Activated naive CD4-positive, alpha-beta T cell treated with anti-CD3 and anti-CD28 coated beads, Interleukin-2, amount 10 ng/mL, durations not matched to agents 7 days and 5 days (primary cell): ENCODE measurements at regions not wholly inside any gene's neighbourhood (a gene's known extent, or its start where the extent isn't known, plus 50 kb on each side); places are given as distances from the start of the nearest gene placed in this dataset.

Experiments used
- CTCF ChIA-PET: fragments of 350-600 bp; sonication (Branson Sonifier 250); formaldehyde crosslinking; loops from one replicate; lab custom pipeline; 2021; ENCODE audit warnings: antibody characterized with exemption; lab: Charles Lee
- DNase-seq: peaks from one replicate; pipeline ENCODE4 v3.0.0-alpha.2; 2020
- H3K27ac Mint-ChIP-seq: one replicate; pipeline ENCODE4 v1.8.0; 2021; ENCODE audit warnings: mild to moderate bottlenecking, moderate library complexity, mixed read lengths
- H3K27me3 Mint-ChIP-seq: one replicate; pipeline ENCODE4 v1.8.0; 2021; ENCODE audit warnings: mild to moderate bottlenecking, mixed read lengths
- H3K36me3 Mint-ChIP-seq: one replicate; pipeline ENCODE4 v1.8.0; 2021; ENCODE audit warnings: mixed read lengths
- H3K4me1 Mint-ChIP-seq: one replicate; pipeline ENCODE4 v1.8.0; 2021; ENCODE audit warnings: mixed read lengths
- H3K4me3 Mint-ChIP-seq: one replicate; pipeline ENCODE4 v1.8.0; 2021; ENCODE audit warnings: mild to moderate bottlenecking, moderate library complexity, mixed read lengths
- H3K9me3 Mint-ChIP-seq: one replicate; pipeline ENCODE4 v1.8.0; 2021; ENCODE audit warnings: mixed read lengths

- no peak overlapping the region for H3K4me3 Mint-ChIP-seq
- no peaks in the 10 kb centered on the region for H3K4me1 Mint-ChIP-seq
- CTCF ChIA-PET: no interaction called here
- H3K27me3 Mint-ChIP-seq: no peaks in the 10 kb centered on the region
- no peak for DNase-seq
- no peaks in the 10 kb centered on the region for H3K36me3 Mint-ChIP-seq
- no peaks in the 10 kb centered on the region for H3K9me3 Mint-ChIP-seq
- no peak overlapping the region for H3K27ac Mint-ChIP-seq
Measured at GRCh38 chr20:48187851-48188250, 402.6 kb upstream of the SULF2 start.

- no peak for DNase-seq
- Mint-ChIP-seq H3K4me3 (no peak overlapping the region), H3K36me3 (no peaks in the 10 kb centered on the region), H3K4me1 (no peaks in the 10 kb centered on the region), H3K27me3 (no peaks in the 10 kb centered on the region), H3K9me3 (no peaks in the 10 kb centered on the region), H3K27ac (no peak overlapping the region)
- CTCF ChIA-PET: no interaction called here
Measured at GRCh38 chr20:48186915-48187314, 401.6 kb upstream of the SULF2 start.

GRCh38 chr20:48186447-48186846 is 401.2 kb upstream of the SULF2 start:
- H3K4me3 Mint-ChIP-seq: no peak overlapping the region
- H3K27ac Mint-ChIP-seq: no peak overlapping the region
- no peaks in the 10 kb centered on the region for H3K36me3 Mint-ChIP-seq
- no peaks in the 10 kb centered on the region for H3K9me3 Mint-ChIP-seq
- CTCF ChIA-PET: no interaction called here
- H3K27me3 Mint-ChIP-seq: no peaks in the 10 kb centered on the region
- H3K4me1 Mint-ChIP-seq: no peaks in the 10 kb centered on the region
- no peak for DNase-seq

- no peak overlapping the region for H3K27ac Mint-ChIP-seq
- no peaks in the 10 kb centered on the region for H3K4me1 Mint-ChIP-seq
- no peak overlapping the region for H3K4me3 Mint-ChIP-seq
- H3K36me3 Mint-ChIP-seq: no peaks in the 10 kb centered on the region
- H3K9me3 Mint-ChIP-seq: no peaks in the 10 kb centered on the region
- CTCF ChIA-PET: no interaction called here
- no peaks in the 10 kb centered on the region for H3K27me3 Mint-ChIP-seq
- no peak for DNase-seq
Measured at GRCh38 chr20:48184229-48184628, 398.9 kb upstream of the SULF2 start.

GRCh38 chr20:48181261-48181935 is 396.1 kb upstream of the SULF2 start:
- Mint-ChIP-seq H3K36me3 (no peaks in the 10 kb centered on the region), H3K4me3 (no peak overlapping the region), H3K27ac (no peak overlapping the region), H3K27me3 (no peaks in the 10 kb centered on the region), H3K4me1 (no peaks in the 10 kb centered on the region), H3K9me3 (no peaks in the 10 kb centered on the region)
- DNase-seq: no peak
- CTCF ChIA-PET: no interaction called here

- H3K9me3 Mint-ChIP-seq: no peaks in the 10 kb centered on the region
- H3K36me3 Mint-ChIP-seq: no peaks in the 10 kb centered on the region
- DNase-seq: no peak
- no peaks in the 10 kb centered on the region for H3K27me3 Mint-ChIP-seq
- H3K4me3 Mint-ChIP-seq: no peak overlapping the region
- H3K27ac Mint-ChIP-seq: no peak overlapping the region
- no peaks in the 10 kb centered on the region for H3K4me1 Mint-ChIP-seq
- CTCF ChIA-PET: no interaction called here
Measured at GRCh38 chr20:48180618-48181017, 395.3 kb upstream of the SULF2 start.

- no peak overlapping the region for H3K27ac Mint-ChIP-seq
- DNase-seq: no peak
- H3K4me1 Mint-ChIP-seq: no peaks in the 10 kb centered on the region
- CTCF ChIA-PET: no interaction called here
- H3K9me3 Mint-ChIP-seq: no peaks in the 10 kb centered on the region
- H3K4me3 Mint-ChIP-seq: no peak overlapping the region
- H3K27me3 Mint-ChIP-seq: no peaks in the 10 kb centered on the region
- H3K36me3 Mint-ChIP-seq: no peaks in the 10 kb centered on the region
Measured at GRCh38 chr20:48180024-48180423, 394.7 kb upstream of the SULF2 start.

- H3K9me3 Mint-ChIP-seq: no peaks in the 10 kb centered on the region
- H3K4me3 Mint-ChIP-seq: no peak overlapping the region
- peaks cover 3% of the 10 kb centered on the region for H3K27me3 Mint-ChIP-seq
- no peak overlapping the region for H3K27ac Mint-ChIP-seq
- DNase-seq: no peak
- H3K36me3 Mint-ChIP-seq: no peaks in the 10 kb centered on the region
- no peaks in the 10 kb centered on the region for H3K4me1 Mint-ChIP-seq
- CTCF ChIA-PET: no interaction called here
Measured at GRCh38 chr20:48178633-48179032, 393.4 kb upstream of the SULF2 start.

GRCh38 chr20:48177058-48177457 is 391.8 kb upstream of the SULF2 start:
- no peak overlapping the region for H3K27ac Mint-ChIP-seq
- H3K4me1 Mint-ChIP-seq: no peaks in the 10 kb centered on the region
- no peaks in the 10 kb centered on the region for H3K9me3 Mint-ChIP-seq
- H3K36me3 Mint-ChIP-seq: no peaks in the 10 kb centered on the region
- CTCF ChIA-PET: no interaction called here
- no peak for DNase-seq
- peaks cover 7% of the 10 kb centered on the region for H3K27me3 Mint-ChIP-seq
- no peak overlapping the region for H3K4me3 Mint-ChIP-seq

GRCh38 chr20:48176139-48176538 is 390.9 kb upstream of the SULF2 start:
- CTCF ChIA-PET: no interaction called here
- Mint-ChIP-seq H3K27ac (no peak overlapping the region), H3K4me1 (no peaks in the 10 kb centered on the region), H3K36me3 (no peaks in the 10 kb centered on the region), H3K4me3 (no peak overlapping the region), H3K9me3 (no peaks in the 10 kb centered on the region), H3K27me3 (peaks cover 12% of the 10 kb centered on the region)
- DNase-seq: no peak

- no peaks in the 10 kb centered on the region for H3K9me3 Mint-ChIP-seq
- CTCF ChIA-PET: no interaction called here
- H3K4me1 Mint-ChIP-seq: no peaks in the 10 kb centered on the region
- H3K36me3 Mint-ChIP-seq: no peaks in the 10 kb centered on the region
- no peak for DNase-seq
- H3K27ac Mint-ChIP-seq: no peak overlapping the region
- H3K27me3 Mint-ChIP-seq: peaks cover 20% of the 10 kb centered on the region
- H3K4me3 Mint-ChIP-seq: no peak overlapping the region
Measured at GRCh38 chr20:48175261-48175660, 390.0 kb upstream of the SULF2 start.

- Mint-ChIP-seq H3K36me3 (no peaks in the 10 kb centered on the region), H3K9me3 (no peaks in the 10 kb centered on the region), H3K27ac (no peak overlapping the region), H3K4me3 (no peak overlapping the region), H3K27me3 (peaks cover 20% of the 10 kb centered on the region), H3K4me1 (no peaks in the 10 kb centered on the region)
- CTCF ChIA-PET: no interaction called here
- no peak for DNase-seq
Measured at GRCh38 chr20:48172357-48172702, 387.0 kb upstream of the SULF2 start.

GRCh38 chr20:48171626-48172356 is 386.5 kb upstream of the SULF2 start:
- CTCF ChIA-PET: no interaction called here
- no peaks in the 10 kb centered on the region for H3K9me3 Mint-ChIP-seq
- no peaks in the 10 kb centered on the region for H3K4me1 Mint-ChIP-seq
- H3K4me3 Mint-ChIP-seq: no peak overlapping the region
- no peak for DNase-seq
- H3K27me3 Mint-ChIP-seq: peaks cover 20% of the 10 kb centered on the region
- H3K27ac Mint-ChIP-seq: no peak overlapping the region
- H3K36me3 Mint-ChIP-seq: no peaks in the 10 kb centered on the region

GRCh38 chr20:48171071-48171470 is 385.8 kb upstream of the SULF2 start:
- no peaks in the 10 kb centered on the region for H3K36me3 Mint-ChIP-seq
- peaks cover 20% of the 10 kb centered on the region for H3K27me3 Mint-ChIP-seq
- no peak for DNase-seq
- H3K27ac Mint-ChIP-seq: no peak overlapping the region
- H3K4me3 Mint-ChIP-seq: no peak overlapping the region
- H3K4me1 Mint-ChIP-seq: no peaks in the 10 kb centered on the region
- H3K9me3 Mint-ChIP-seq: no peaks in the 10 kb centered on the region
- CTCF ChIA-PET: no interaction called here

GRCh38 chr20:48170625-48171024 is 385.3 kb upstream of the SULF2 start:
- Mint-ChIP-seq H3K4me1 (no peaks in the 10 kb centered on the region), H3K27ac (no peak overlapping the region), H3K4me3 (no peak overlapping the region), H3K36me3 (no peaks in the 10 kb centered on the region), H3K27me3 (peaks cover 20% of the 10 kb centered on the region), H3K9me3 (no peaks in the 10 kb centered on the region)
- no peak for DNase-seq
- CTCF ChIA-PET: no interaction called here
